HCT116 (cell line): ENCODE measurements at regions not wholly inside any gene's neighbourhood (a gene's known extent, or its start where the extent isn't known, plus 50 kb on each side); places are given as distances from the start of the nearest gene placed in this dataset.

Experiments
- ATAC-seq: fragments of 200-7000 bp; cut with Tn5 transposase; 2 replicates; pipeline ENCODE4 v1.9.1; 2020; ENCODE audit warnings: mild to moderate bottlenecking, moderate library complexity
- BruUV-seq: library from RNA; stranded (reverse); fragments of 400-500 nt; replicated peaks from 2 replicates; lab custom pipeline; 2021; lab: Mats Ljungman, UMichigan
- CTCF ChIA-PET: fragments of 300-600 bp; sonication (Branson Sonifier 250); formaldehyde crosslinking; loops from one replicate; lab custom pipeline; 2021; ENCODE audit warnings: antibody characterized with exemption; lab: Charles Lee
- POLR2A ChIA-PET: fragments of 300-600, 350-600 bp; sonication (Branson Sonifier 250); formaldehyde crosslinking; loops from one replicate; lab custom pipeline; 2021; ENCODE audit warnings: antibody characterized with exemption; lab: Charles Lee
- RAD21 ChIA-PET, 2 experiments: fragments of 300-600 bp; sonication (Branson Sonifier 250); formaldehyde crosslinking; loops; one replicate each; lab custom pipeline; 2023; ENCODE audit warnings: low total read pairs in 2 of 2; ENCODE audit not compliant: uncharacterized antibody in 2 of 2, unreplicated experiment in 2 of 2, low non-redundant PET in 1 of 2; lab: Charles Lee
- DNase-seq: peaks from one replicate; pipeline ENCODE4 v3.0.0-alpha.2; 2010; ENCODE audit warnings: low read depth, low spot score
- H2AFZ ChIP-seq: fragments of 200-600 bp; shearing (Covaris generic), sonication (generic); 2 replicates; pipeline ENCODE4 v1.6.1; 2017; ENCODE audit warnings: low read depth, mixed run types, mixed read lengths, antibody characterized with exemption, low read length; ENCODE audit not compliant: poor library complexity, severe bottlenecking
- H3K27ac ChIP-seq: 2 replicates; pipeline ENCODE4 v1.5.1; 2012; ENCODE audit warnings: low read depth, low read length
- H3K27me3 ChIP-seq: fragments of 200-600 bp; sonication (generic); 2 replicates; pipeline ENCODE4 v1.6.1; 2016; ENCODE audit warnings: mixed run types, low read length, mixed read lengths; ENCODE audit not compliant: insufficient read depth
- H3K36me3 ChIP-seq, 2 experiments: fragments of 200-500 bp in 1 of 2; fragments of 200-600 bp in 1 of 2; sonication (Bioruptor generic) in 1 of 2; sonication (generic) in 1 of 2; 2 replicates each; pipeline versions ENCODE4 v1.5.1 to v1.6.1; 2014 to 2016; ENCODE audit warnings: low read length in 2 of 2, inconsistent platforms in 1 of 2, mixed read lengths in 1 of 2, mixed run types in 1 of 2; ENCODE audit not compliant: insufficient read depth in 2 of 2, control insufficient read depth in 1 of 2
- H3K4me1 ChIP-seq, 2 experiments: fragments of 200-600 bp in 1 of 2; sonication (generic) in 1 of 2; 2 replicates each; pipeline versions ENCODE4 v1.5.1 to v1.6.1; 2012 to 2017; ENCODE audit warnings: low read length in 2 of 2, inconsistent platforms in 1 of 2, mild to moderate bottlenecking in 1 of 2, mixed read lengths in 1 of 2, mixed run types in 1 of 2, moderate library complexity in 1 of 2; ENCODE audit not compliant: insufficient read depth in 2 of 2, control insufficient read depth in 1 of 2
- H3K4me2 ChIP-seq: fragments of 200-600 bp; sonication (generic); 2 replicates; pipeline ENCODE4 v1.6.1; 2017; ENCODE audit warnings: mixed run types, low read length, mixed read lengths
- H3K4me3 ChIP-seq, 2 experiments: fragments of 200-600 bp in 1 of 2; sonication (generic) in 1 of 2; replicated peaks in 1 of 2; 2 replicates each; pipeline ENCODE4 v1.5.1; 2011 to 2016; ENCODE audit warnings: low read length in 2 of 2, control low read depth in 1 of 2, low read depth in 1 of 2, mild to moderate bottlenecking in 1 of 2, mixed read lengths in 1 of 2, mixed run types in 1 of 2
- H3K79me2 ChIP-seq: fragments of 200-600 bp; sonication (generic); 2 replicates; pipeline ENCODE4 v1.6.1; 2017; ENCODE audit warnings: mild to moderate bottlenecking, mixed run types, low read length, moderate library complexity, mixed read lengths; ENCODE audit not compliant: insufficient read depth
- H3K9ac ChIP-seq: fragments of 200-600 bp; sonication (generic); 2 replicates; pipeline ENCODE4 v1.6.1; 2016; ENCODE audit warnings: low read length, mixed read lengths
- H3K9me2 ChIP-seq: fragments of 200-600 bp; sonication (generic), shearing (Covaris generic); 2 replicates; pipeline ENCODE4 v1.6.1; 2017; ENCODE audit warnings: mixed run types, mild to moderate bottlenecking, moderate library complexity; ENCODE audit not compliant: insufficient read depth
- H3K9me3 ChIP-seq, 2 experiments: fragments of 200-500 bp in 1 of 2; fragments of 200-600 bp in 1 of 2; sonication (Bioruptor generic) in 1 of 2; sonication (generic) in 1 of 2; 2 replicates each; pipeline ENCODE4 v1.6.1; 2014 to 2017; ENCODE audit warnings: low read length in 2 of 2, mixed read lengths in 2 of 2, inconsistent platforms in 1 of 2, low read depth in 1 of 2, mild to moderate bottlenecking in 1 of 2, mixed run types in 1 of 2, moderate library complexity in 1 of 2; ENCODE audit not compliant: control insufficient read depth in 1 of 2, insufficient read depth in 1 of 2
- H4K20me1 ChIP-seq: fragments of 200-600 bp; sonication (generic), shearing (Covaris generic); 2 replicates; pipeline ENCODE4 v1.6.1; 2017; ENCODE audit warnings: mixed run types, mild to moderate bottlenecking, moderate library complexity; ENCODE audit not compliant: insufficient read depth
- CBX3 ChIP-seq: IDR thresholded peaks from 2 replicates; pipeline ENCODE4 v1.6.1; 2012; ENCODE audit warnings: low read depth
- ELF1 ChIP-seq: IDR thresholded peaks from 2 replicates; pipeline ENCODE4 v1.6.1; 2012; ENCODE audit warnings: low read depth, borderline replicate concordance
- EZH2 ChIP-seq: fragments of 200-600 bp; sonication (generic); IDR thresholded peaks from 2 replicates; pipeline ENCODE4 v1.6.1; 2017; ENCODE audit warnings: antibody characterized with exemption, mixed run types
- FOSL1 ChIP-seq: IDR thresholded peaks from 2 replicates; pipeline ENCODE4 v1.6.1; 2012; ENCODE audit warnings: low read depth
- RAD21 ChIP-seq: IDR thresholded peaks from 2 replicates; pipeline ENCODE4 v1.6.1; 2012; ENCODE audit warnings: low read depth, mild to moderate bottlenecking
- SP1 ChIP-seq: IDR thresholded peaks from 2 replicates; pipeline ENCODE4 v1.6.1; 2012; ENCODE audit warnings: low read depth
- YY1 ChIP-seq: IDR thresholded peaks from 2 replicates; pipeline ENCODE4 v1.6.1; 2011; ENCODE audit warnings: low read length, low read depth, moderate library complexity, mild to moderate bottlenecking; ENCODE audit not compliant: insufficient replicate concordance; ENCODE audit errors: extremely low read depth
- ZFX ChIP-seq: fragments of 450-650 bp; IDR thresholded peaks from 2 replicates; pipeline ENCODE4 v1.6.1; 2017
- intact Hi-C: fragments of 100-400 bp; cut with micrococcal nuclease; formaldehyde crosslinking; loops from 2 replicates; pipeline ENCODE4 v1.10.0; 2022
- TF ChIP-seq, protein P1 (sequence below), 3 experiments: fragments of 200-600 bp in 1 of 3; sonication (generic) in 1 of 3; IDR thresholded peaks in 2 of 3; conservative IDR thresholded peaks in 1 of 3; 2 replicates each; pipeline ENCODE4 v1.5.1; 2012 to 2017; ENCODE audit warnings: low read depth in 2 of 3, low read length in 2 of 3, antibody characterized with exemption in 1 of 3, borderline replicate concordance in 1 of 3, control low read depth in 1 of 3, mild to moderate bottlenecking in 1 of 3, mixed read lengths in 1 of 3, mixed run types in 1 of 3, moderate library complexity in 1 of 3; ENCODE audit not compliant: insufficient read depth in 1 of 3
- TF ChIP-seq, protein P2 (sequence below): IDR thresholded peaks from 2 replicates; pipeline ENCODE4 v1.6.1; 2011; ENCODE audit warnings: mild to moderate bottlenecking, low read length, moderate library complexity; ENCODE audit not compliant: insufficient replicate concordance; ENCODE audit errors: extremely low read depth
- TF ChIP-seq, protein P3 (sequence below): IDR thresholded peaks from 2 replicates; pipeline ENCODE4 v1.6.1; 2012; ENCODE audit warnings: low read depth

DNA sequence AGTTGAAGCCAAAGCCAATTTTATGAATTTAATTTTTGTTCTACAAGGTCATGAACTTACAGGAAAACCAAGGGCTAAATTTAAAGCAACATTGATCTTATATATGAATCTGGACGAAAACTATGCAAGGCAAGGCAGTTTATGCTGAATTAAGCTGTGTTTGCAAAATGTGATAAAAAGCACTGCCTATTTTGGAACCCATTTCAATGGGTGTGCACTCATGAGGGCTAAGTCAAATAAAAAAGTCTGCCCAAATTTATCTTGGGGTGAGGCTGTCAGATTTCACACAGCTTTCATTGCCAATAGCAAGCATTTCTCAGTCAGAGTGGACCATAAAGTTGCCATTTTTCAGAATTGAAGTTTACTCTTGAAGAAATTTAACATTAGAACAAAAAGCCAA, 199.9 kb downstream of the LURAP1L start (continued):
- TF ChIP-seq, protein P1, sequence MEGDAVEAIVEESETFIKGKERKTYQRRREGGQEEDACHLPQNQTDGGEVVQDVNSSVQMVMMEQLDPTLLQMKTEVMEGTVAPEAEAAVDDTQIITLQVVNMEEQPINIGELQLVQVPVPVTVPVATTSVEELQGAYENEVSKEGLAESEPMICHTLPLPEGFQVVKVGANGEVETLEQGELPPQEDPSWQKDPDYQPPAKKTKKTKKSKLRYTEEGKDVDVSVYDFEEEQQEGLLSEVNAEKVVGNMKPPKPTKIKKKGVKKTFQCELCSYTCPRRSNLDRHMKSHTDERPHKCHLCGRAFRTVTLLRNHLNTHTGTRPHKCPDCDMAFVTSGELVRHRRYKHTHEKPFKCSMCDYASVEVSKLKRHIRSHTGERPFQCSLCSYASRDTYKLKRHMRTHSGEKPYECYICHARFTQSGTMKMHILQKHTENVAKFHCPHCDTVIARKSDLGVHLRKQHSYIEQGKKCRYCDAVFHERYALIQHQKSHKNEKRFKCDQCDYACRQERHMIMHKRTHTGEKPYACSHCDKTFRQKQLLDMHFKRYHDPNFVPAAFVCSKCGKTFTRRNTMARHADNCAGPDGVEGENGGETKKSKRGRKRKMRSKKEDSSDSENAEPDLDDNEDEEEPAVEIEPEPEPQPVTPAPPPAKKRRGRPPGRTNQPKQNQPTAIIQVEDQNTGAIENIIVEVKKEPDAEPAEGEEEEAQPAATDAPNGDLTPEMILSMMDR (IDR thresholded peaks at IDR 0.05 in 2 of 3, conservative IDR thresholded peaks at IDR 0.05 in 1 of 3; ENCODE audit: borderline replicate concordance in 1 of 3, insufficient read depth in 1 of 3, low read depth in 2 of 3, low read length in 2 of 3), result no peak

DNA sequence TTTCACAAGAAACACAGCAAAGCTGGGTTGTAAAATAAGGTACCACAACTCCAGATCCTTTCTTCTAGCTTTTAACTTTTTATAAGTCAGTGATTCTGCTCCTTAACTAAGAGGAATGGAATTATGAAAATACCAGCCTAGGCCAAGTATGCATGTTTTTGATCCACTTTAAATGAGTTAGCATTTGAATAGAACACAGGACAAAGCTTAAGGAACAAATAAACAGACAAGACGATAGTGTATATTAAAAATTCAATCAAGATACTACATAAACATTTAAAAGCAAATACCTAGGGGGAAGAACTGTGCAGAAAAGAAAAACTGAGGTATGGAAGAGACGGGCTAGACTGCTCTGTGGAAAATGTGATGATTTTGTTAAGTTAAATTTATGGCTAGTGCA, 200.7 kb downstream of the LURAP1L start:
- no peaks in the 10 kb centered on the region for H3K9me3 ChIP-seq
- TF ChIP-seq EZH2 (no peak), CBX3 (no peak), RAD21 (no peak), FOSL1 (no peak), ZFX (no peak), YY1 (no peak), ELF1 (no peak), SP1 (no peak)
- TF ChIP-seq, protein P2, sequence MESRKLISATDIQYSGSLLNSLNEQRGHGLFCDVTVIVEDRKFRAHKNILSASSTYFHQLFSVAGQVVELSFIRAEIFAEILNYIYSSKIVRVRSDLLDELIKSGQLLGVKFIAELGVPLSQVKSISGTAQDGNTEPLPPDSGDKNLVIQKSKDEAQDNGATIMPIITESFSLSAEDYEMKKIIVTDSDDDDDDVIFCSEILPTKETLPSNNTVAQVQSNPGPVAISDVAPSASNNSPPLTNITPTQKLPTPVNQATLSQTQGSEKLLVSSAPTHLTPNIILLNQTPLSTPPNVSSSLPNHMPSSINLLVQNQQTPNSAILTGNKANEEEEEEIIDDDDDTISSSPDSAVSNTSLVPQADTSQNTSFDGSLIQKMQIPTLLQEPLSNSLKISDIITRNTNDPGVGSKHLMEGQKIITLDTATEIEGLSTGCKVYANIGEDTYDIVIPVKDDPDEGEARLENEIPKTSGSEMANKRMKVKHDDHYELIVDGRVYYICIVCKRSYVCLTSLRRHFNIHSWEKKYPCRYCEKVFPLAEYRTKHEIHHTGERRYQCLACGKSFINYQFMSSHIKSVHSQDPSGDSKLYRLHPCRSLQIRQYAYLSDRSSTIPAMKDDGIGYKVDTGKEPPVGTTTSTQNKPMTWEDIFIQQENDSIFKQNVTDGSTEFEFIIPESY, result no peak
- TF ChIP-seq, protein P3, sequence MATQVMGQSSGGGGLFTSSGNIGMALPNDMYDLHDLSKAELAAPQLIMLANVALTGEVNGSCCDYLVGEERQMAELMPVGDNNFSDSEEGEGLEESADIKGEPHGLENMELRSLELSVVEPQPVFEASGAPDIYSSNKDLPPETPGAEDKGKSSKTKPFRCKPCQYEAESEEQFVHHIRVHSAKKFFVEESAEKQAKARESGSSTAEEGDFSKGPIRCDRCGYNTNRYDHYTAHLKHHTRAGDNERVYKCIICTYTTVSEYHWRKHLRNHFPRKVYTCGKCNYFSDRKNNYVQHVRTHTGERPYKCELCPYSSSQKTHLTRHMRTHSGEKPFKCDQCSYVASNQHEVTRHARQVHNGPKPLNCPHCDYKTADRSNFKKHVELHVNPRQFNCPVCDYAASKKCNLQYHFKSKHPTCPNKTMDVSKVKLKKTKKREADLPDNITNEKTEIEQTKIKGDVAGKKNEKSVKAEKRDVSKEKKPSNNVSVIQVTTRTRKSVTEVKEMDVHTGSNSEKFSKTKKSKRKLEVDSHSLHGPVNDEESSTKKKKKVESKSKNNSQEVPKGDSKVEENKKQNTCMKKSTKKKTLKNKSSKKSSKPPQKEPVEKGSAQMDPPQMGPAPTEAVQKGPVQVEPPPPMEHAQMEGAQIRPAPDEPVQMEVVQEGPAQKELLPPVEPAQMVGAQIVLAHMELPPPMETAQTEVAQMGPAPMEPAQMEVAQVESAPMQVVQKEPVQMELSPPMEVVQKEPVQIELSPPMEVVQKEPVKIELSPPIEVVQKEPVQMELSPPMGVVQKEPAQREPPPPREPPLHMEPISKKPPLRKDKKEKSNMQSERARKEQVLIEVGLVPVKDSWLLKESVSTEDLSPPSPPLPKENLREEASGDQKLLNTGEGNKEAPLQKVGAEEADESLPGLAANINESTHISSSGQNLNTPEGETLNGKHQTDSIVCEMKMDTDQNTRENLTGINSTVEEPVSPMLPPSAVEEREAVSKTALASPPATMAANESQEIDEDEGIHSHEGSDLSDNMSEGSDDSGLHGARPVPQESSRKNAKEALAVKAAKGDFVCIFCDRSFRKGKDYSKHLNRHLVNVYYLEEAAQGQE, result no peak
- TF ChIP-seq, all 23 proteins: peak for 0
- no TSS peak for BruUV-seq
- CTCF ChIA-PET, result interaction anchor here (0.8 kb wide), 1 partner anchor 252 kb away, joined by 3 read pairs; no protein-coding TSS in a partner anchor
- Histone ChIP-seq H3K27me3 (no peaks in the 10 kb centered on the region), H3K9ac (no peak overlapping the region), H2AFZ (no peak overlapping the region), H3K4me3 (no peak overlapping the region), H3K9me2 (no peaks in the 10 kb centered on the region), H3K36me3 (no peaks in the 10 kb centered on the region), H3K79me2 (no peaks in the 10 kb centered on the region), H4K20me1 (no peaks in the 10 kb centered on the region), H3K4me2 (no peak overlapping the region), H3K4me1 (no peaks in the 10 kb centered on the region), H3K27ac (no peak overlapping the region)
- intact Hi-C loops, result loop anchor here (2.0 kb wide), 1 partner anchor 21 kb away; no protein-coding TSS in a partner anchor
- ATAC-seq, result no peak
- RAD21 ChIA-PET, result no interaction called here
- POLR2A ChIA-PET, result no interaction called here
- no peak for DNase-seq
